OCI-LY7 (cell line): ENCODE measurements at regions not wholly inside any gene's neighbourhood (a gene's known extent, or its start where the extent isn't known, plus 50 kb on each side); places are given as distances from the start of the nearest gene placed in this dataset.

Experiments
- BruUV-seq: library from RNA; stranded (reverse); fragments of 400-500 nt; replicated peaks from 2 replicates; lab custom pipeline; 2021; lab: Mats Ljungman, UMichigan
- CTCF ChIA-PET: fragments of 300-600 bp; sonication (Branson Sonifier 250); formaldehyde crosslinking; loops from one replicate; lab custom pipeline; 2022; ENCODE audit warnings: antibody characterized with exemption; ENCODE audit not compliant: unreplicated experiment; lab: Charles Lee
- POLR2A ChIA-PET: fragments of 300-600 bp; sonication (Branson Sonifier 250); formaldehyde crosslinking; loops from one replicate; lab custom pipeline; 2022; ENCODE audit warnings: antibody characterized with exemption; lab: Charles Lee
- DNase-seq: peaks from one replicate; pipeline ENCODE4 v3.0.0-alpha.2; 2015; ENCODE audit warnings: low spot score
- H2AFZ ChIP-seq: fragments of 200-600 bp; sonication (generic), shearing (Covaris generic); 2 replicates; pipeline ENCODE4 v1.6.1; 2014; ENCODE audit warnings: mild to moderate bottlenecking, antibody characterized with exemption, low read length, moderate library complexity
- H3K27ac ChIP-seq: fragments of 200-600 bp; sonication (generic); 2 replicates; pipeline ENCODE4 v1.5.1; 2014; ENCODE audit warnings: mixed run types, low read depth, mild to moderate bottlenecking, moderate library complexity, low read length, inconsistent platforms; ENCODE audit not compliant: poor library complexity, severe bottlenecking
- H3K36me3 ChIP-seq: fragments of 200-600 bp; sonication (generic); 2 replicates; pipeline ENCODE4 v1.6.1; 2014; ENCODE audit warnings: mild to moderate bottlenecking, antibody characterized with exemption, low read length, moderate library complexity, mixed read lengths; ENCODE audit not compliant: insufficient read depth
- H3K4me1 ChIP-seq: fragments of 200-600 bp; sonication (generic); 2 replicates; pipeline ENCODE4 v1.5.1; 2014; ENCODE audit warnings: mild to moderate bottlenecking, low read length; ENCODE audit not compliant: insufficient read depth, poor library complexity, severe bottlenecking
- H3K4me2 ChIP-seq: fragments of 200-600 bp; sonication (generic); 2 replicates; pipeline ENCODE4 v1.6.1; 2014; ENCODE audit warnings: mild to moderate bottlenecking, low read length
- H3K4me3 ChIP-seq: fragments of 200-600 bp; sonication (generic); 2 replicates; pipeline ENCODE4 v1.5.1; 2014; ENCODE audit warnings: mild to moderate bottlenecking, low read depth, low read length; ENCODE audit not compliant: poor library complexity, severe bottlenecking
- H3K79me2 ChIP-seq: fragments of 200-600 bp; sonication (generic); 2 replicates; pipeline ENCODE4 v1.6.1; 2016; ENCODE audit warnings: low read depth, mild to moderate bottlenecking, low read length, moderate library complexity, mixed read lengths; ENCODE audit not compliant: insufficient read depth
- H3K9me2 ChIP-seq: fragments of 200-600 bp; sonication (generic); 2 replicates; pipeline ENCODE4 v1.6.1; 2016; ENCODE audit warnings: mild to moderate bottlenecking, low read length, mixed read lengths; ENCODE audit not compliant: insufficient read depth
- H3K9me3 ChIP-seq: fragments of 200-600 bp; sonication (generic); 2 replicates; pipeline ENCODE4 v1.6.1; 2014; ENCODE audit warnings: mild to moderate bottlenecking, mixed run types, low read length, mixed read lengths
- H4K20me1 ChIP-seq: fragments of 200-600 bp; sonication (generic); 2 replicates; pipeline ENCODE4 v1.6.1; 2014; ENCODE audit warnings: mild to moderate bottlenecking, antibody characterized with exemption, low read length, moderate library complexity, mixed read lengths; ENCODE audit not compliant: insufficient read depth
- CTCF ChIP-seq: fragments of 200-600 bp; sonication (generic); conservative IDR thresholded peaks from 2 replicates; pipeline ENCODE4 v1.5.1; 2014; ENCODE audit warnings: mild to moderate bottlenecking, antibody characterized with exemption, low read length, moderate library complexity, mixed read lengths
- EZH2phosphoT487 ChIP-seq: fragments of 200-600 bp; sonication (generic); IDR thresholded peaks from 2 replicates; pipeline ENCODE4 v1.6.1; 2018; ENCODE audit warnings: low read depth, borderline replicate concordance, mild to moderate bottlenecking, mixed run types, antibody characterized with exemption, low read length, moderate library complexity, mixed read lengths
- intact Hi-C: fragments of 100-400 bp; cut with micrococcal nuclease; formaldehyde crosslinking; loops from one replicate; pipeline ENCODE4 v1.10.0; 2022; ENCODE audit not compliant: unreplicated experiment

- intact Hi-C loops, result no loop called here
- Histone ChIP-seq H3K79me2 (no peaks in the 10 kb centered on the region), H3K4me1 (no peaks in the 10 kb centered on the region), H3K27ac (no peak overlapping the region), H2AFZ (no peak overlapping the region), H3K9me2 (no peaks in the 10 kb centered on the region), H3K36me3 (no peaks in the 10 kb centered on the region), H3K4me3 (no peak overlapping the region), H4K20me1 (no peaks in the 10 kb centered on the region), H3K9me3 (no peaks in the 10 kb centered on the region), H3K4me2 (no peak overlapping the region)
- ChIA-PET POLR2A (interaction anchor here (0.5 to 2.6 kb wide), 4 partner anchors 12 to 234 kb away, joined by 3 to 12 read pairs (median 4); no protein-coding TSS in a partner anchor), CTCF (no interaction called here)
- no peak for DNase-seq
- TF ChIP-seq EZH2phosphoT487 (no peak), CTCF (no peak)
- no TSS peak for BruUV-seq
Measured at GRCh38 chr2:60292242-60292641, 261.2 kb downstream of the BCL11A start.

- no peak overlapping the region for H2AFZ ChIP-seq
- H3K4me1 ChIP-seq, result no peaks in the 10 kb centered on the region
- no peak overlapping the region for H3K4me2 ChIP-seq
- H3K9me3 ChIP-seq, result no peaks in the 10 kb centered on the region
- DNase-seq, result no peak
- no peaks in the 10 kb centered on the region for H3K9me2 ChIP-seq
- BruUV-seq, result no TSS peak
- no peak overlapping the region for H3K27ac ChIP-seq
- H4K20me1 ChIP-seq, result no peaks in the 10 kb centered on the region
- ChIA-PET CTCF (no interaction called here), POLR2A (interaction anchor here (0.6 kb wide), 2 partner anchors 16 to 439 kb away, joined by 3 to 4 read pairs; no protein-coding TSS in a partner anchor)
- H3K4me3 ChIP-seq, result no peak overlapping the region
- no peaks in the 10 kb centered on the region for H3K36me3 ChIP-seq
- intact Hi-C loops, result no loop called here
- H3K79me2 ChIP-seq, result no peaks in the 10 kb centered on the region
- TF ChIP-seq EZH2phosphoT487 (no peak), CTCF (no peak)
Measured at GRCh38 chr2:60290509-60290908, 262.9 kb downstream of the BCL11A start.

GRCh38 chr2:60285626-60286316, 267.7 kb downstream of the BCL11A start:
- H3K4me2 ChIP-seq, result no peak overlapping the region
- H3K36me3 ChIP-seq, result no peaks in the 10 kb centered on the region
- H3K9me2 ChIP-seq, result no peaks in the 10 kb centered on the region
- DNase-seq, result no peak
- no peak overlapping the region for H3K4me3 ChIP-seq
- no TSS peak for BruUV-seq
- no peak overlapping the region for H3K27ac ChIP-seq
- H2AFZ ChIP-seq, result no peak overlapping the region
- H3K4me1 ChIP-seq, result no peaks in the 10 kb centered on the region
- intact Hi-C loops, result no loop called here
- H3K9me3 ChIP-seq, result no peaks in the 10 kb centered on the region
- TF ChIP-seq EZH2phosphoT487 (no peak), CTCF (no peak)
- CTCF ChIA-PET, result interaction anchor here (0.9 to 1.0 kb wide), 2 partner anchors 19 to 27 kb away, joined by 3 read pairs; no protein-coding TSS in a partner anchor
- no peaks in the 10 kb centered on the region for H4K20me1 ChIP-seq
- H3K79me2 ChIP-seq, result no peaks in the 10 kb centered on the region
- POLR2A ChIA-PET, result interaction anchor here (0.5 to 1.5 kb wide), 2 partner anchors 16 to 1566 kb away, joined by 3 to 5 read pairs; no protein-coding TSS in a partner anchor
